COLO668 (cell line): ENCODE measurements at regions not wholly inside any gene's neighbourhood (a gene's known extent, or its start where the extent isn't known, plus 50 kb on each side); places are given as distances from the start of the nearest gene placed in this dataset.
"Not testable (repeated sequence)": the region's sequence is repeated elsewhere in the genome, so short reads cannot be mapped to it uniquely, and the experiment has no call there.

Source experiments
- DNase-seq: peaks from one replicate; lab custom pipeline; 2025; ENCODE audit not compliant: unreplicated experiment; lab: John Stamatoyannopoulos, UW

DNA sequence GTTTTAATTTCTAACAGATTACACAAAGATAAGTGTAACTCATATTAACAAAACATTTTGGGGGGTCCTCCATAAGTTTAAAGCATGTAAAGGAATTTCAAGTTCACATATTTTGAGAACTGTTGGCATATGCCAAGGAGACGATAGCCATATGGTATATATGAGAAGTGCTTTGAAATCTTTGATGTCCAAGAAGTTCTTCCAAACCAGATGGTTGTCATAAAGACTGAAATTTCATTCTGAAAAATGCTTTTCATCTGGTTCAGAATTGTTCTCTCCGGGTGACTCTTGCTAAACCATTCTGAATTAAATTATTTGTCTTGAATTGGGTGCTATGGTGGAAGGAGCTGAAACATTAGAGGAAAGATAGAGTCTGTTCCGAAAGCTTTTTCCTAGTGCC is 513.0 kb upstream of the AKR1E2 start:
- no peak for DNase-seq

DNA sequence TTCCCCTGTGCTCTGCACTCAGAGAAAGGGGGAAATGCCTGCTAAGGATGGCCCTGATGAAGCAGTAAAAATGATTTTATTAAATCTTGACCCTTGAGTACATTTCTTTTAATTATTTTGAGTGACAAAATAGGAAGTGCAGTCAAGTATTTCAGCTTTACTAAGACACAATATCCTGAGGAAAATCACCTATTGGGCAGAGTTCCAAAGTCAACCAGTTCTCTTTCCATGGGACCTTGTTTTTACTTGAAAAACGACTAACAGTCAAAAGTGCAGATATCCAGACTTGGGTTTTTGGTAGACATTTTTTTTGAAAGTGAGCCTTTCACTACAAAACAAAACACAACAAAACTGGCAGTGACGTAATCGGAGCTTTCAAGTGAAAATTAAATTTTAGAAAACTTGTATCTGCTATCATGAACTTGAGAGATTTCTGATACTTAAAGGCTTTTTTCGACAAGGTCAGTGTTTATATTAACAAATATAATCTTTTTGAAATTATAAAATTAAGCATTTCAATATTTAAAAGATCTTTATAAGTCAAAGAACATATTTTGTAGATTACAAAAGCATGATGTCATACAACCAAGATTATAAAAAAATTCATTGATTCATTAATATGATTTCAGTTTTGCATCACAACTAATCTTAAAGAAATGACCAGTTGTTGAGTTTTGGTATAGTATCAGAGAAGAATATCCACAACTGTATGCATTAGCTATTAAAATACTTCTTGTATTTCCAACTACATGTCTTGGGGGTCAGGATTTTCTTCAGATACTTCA is 513.8 kb upstream of the AKR1E2 start:
- no peak for DNase-seq

DNA sequence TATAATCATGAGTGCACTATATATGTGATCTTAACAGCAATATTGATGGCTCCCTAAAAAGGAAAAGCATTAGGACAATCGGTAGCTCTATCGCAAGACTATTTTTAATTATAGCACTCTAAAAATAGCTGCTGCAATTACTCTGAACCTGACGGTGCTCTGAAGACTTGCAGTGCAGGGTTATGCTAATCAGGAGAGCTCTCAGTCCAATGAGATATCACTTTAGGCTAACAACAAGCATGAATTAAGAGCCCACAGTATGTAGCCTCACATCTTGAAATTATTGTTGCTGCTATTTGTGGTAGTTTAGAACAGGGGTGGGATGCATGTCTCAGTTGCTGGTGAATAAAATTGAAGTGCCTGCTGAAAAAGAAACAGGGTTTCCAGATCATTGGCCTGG is 515.8 kb upstream of the AKR1E2 start:
- DNase-seq, result no peak

DNA sequence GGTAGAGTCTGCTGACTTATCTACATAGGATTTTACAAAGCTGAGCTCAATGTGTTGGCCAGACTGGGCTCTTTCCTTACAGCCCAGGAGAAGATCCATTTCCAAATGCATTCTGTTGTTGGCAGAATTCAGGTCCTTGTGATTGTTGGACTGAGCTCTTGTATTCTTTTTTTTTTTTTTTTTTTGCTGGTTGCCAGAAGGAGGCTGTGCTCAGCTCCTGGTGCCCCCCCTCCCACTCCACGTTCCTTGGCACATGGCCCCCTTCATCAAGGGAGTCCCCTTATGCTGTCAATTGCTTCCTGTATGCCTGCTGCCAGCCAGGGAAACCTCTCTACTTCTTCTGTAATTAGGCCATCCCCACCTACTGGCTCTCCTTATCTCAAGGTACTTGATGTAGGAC is 518.1 kb upstream of the AKR1E2 start:
- DNase-seq, result no peak

DNA sequence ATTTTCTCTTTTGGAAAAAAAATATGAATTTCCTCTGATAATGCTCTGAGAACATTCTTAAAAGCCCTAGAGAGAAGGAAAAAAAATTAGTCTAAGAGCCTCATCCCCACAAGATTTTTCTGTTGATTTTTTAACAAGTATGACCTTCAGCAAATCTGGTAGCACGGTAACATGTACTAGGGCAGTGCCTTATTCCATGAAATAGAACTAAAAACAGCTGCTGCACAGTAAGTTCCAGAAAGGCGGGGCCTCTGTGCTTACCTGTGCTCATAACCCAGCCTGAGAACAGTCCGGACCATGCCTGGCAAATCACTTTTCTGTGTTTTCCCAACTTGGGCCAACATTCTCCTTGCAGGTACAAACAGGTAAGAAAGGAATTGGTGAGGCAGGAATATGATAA is 519.1 kb upstream of the AKR1E2 start:
- DNase-seq, result no peak

DNA sequence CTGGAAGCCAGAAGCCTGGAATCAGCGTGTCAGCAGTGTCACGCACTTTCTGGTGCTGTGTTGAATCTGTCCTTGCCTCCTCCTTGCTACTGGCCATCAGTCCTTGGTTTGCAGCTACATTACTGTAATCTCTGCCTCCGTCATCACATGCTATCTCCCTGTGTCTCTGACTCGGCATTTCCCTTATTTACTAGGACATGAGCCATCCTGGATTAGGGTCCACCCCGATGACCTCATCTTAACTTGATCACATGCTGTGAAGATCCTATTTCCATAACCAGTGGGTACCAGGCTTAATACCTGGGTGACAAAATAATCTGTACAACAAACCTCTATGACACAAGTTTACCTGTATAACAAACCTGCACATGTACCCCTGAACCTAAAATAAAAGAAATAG is 518.0 kb upstream of the KLF6 start:
- DNase-seq, result no peak

DNA sequence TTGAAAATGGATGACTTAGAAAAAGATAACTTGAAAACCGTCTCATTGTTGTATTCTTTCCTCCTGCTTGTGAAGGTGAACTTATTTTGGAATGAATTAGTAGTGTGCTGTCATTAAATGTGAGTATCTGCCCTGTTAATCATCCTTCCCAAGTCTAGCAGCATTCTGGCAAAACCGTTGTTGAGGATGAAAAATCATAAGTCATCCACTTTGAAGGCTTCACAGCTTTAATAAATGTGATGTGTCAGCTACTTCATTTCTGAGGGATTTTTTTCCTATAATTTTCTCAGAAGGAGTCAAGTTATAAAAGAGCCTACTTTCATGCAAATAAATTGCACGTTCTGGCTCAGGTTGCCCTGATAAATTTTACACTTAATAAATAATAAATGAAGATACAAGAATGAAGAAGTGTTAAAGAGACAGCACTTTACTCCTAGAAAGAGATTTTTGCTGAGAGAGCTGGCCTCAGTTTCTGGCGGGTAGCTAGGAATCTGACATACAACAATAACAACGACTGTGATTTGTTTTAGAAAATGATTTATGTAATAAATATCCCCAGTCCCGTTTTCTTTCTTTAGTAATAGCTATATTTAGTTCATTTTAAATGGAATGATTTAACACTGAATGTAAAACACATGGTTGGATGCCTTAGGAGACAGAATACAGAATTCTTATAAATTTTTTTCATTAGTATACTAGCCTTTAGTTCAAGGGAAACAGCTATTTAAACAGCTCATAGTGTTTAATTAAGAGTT is 516.5 kb upstream of the KLF6 start:
- no peak for DNase-seq

DNA sequence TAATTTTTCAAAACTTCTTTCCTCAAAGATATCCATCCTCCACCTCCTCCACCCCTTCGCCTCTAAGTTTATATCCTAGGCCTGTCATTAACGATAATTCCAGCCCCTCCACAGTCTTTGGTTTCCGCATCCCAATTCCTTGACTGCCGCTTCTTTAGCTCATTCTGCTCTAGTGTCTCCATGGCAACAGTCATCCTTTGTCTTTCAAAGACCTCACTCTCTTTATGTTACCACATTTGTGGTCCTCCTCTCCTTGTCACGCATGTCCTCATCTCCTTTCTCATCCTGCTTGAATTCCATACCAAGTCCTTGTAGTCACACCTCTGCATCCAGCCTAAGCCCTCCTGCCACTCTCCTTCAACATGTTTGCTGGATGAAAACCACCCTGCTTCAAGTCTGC is 511.2 kb upstream of the KLF6 start:
- DNase-seq, result no peak

DNA sequence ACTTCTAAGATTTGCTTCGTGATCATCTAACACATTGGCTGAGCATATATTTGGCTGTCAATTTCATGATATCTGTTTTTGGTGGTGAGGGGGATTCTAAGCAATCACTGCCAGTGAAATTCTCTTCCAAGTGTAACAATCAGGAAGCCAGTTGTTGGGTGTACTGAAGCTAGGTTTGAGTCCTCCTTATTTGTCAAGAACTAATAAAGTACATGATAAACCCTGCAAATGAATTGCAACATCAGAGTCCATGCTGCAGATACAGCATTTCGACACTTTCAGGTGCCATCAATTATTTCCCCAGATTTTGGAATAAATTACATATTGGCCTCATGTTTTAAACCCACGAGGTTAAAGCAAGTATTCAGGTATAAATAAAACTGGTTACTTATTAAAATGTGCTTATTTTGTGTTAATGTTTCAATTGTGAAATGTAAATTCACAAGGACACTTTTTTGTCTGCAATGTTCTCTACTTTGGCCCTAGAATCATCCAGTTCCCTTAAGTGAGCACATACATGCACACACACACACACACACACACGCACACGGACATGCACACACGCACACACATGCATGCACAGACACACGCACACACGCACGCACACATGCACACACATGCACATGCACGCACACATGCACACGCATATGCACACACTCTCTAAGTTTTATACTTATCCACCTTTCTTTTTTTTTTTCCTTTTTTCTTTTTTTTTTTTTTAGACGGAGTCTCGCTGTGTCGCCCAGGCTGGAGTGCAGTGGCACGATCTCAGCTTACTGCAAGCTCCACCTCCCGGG is 510.2 kb upstream of the KLF6 start:
- no peak for DNase-seq

DNA sequence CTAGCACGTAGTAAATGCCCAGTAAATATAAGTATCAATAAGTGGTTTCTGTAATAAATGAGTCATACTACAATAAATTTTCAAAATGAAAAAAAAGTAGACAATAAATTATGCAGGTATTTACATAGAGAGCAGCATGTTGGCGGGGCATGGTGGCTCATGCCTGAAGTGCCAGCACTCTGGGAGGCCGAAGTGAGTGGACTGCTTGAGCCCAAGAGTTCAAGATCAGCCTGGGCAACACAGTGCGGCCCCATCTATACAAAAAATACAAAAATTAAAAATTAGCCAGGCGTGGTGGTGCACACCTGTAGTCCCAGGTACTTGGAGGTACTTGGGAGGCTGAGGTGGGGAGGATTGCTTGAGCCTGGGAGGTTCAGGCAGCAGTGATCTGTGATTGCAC is 509.3 kb upstream of the KLF6 start:
- DNase-seq, result no peak

DNA sequence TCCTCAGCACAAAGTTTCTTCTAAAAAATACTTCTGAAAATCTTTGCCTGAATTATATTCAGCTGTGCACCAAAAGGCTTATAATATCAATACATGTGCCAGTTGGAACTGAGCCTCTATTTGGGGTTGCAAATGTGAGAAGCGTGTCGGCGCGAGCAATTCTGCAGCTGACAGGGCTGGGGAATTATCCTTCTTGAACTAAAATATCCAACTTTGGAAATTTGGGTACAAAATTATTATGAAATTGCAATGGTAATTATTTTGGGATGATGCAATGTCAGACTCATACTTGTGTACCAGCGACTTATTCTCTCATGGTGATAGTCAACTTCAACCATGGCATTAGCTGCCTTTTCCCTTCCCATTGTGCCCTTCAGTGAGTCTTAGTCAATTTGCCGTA is 507.0 kb upstream of the KLF6 start:
- DNase-seq, result no peak

DNA sequence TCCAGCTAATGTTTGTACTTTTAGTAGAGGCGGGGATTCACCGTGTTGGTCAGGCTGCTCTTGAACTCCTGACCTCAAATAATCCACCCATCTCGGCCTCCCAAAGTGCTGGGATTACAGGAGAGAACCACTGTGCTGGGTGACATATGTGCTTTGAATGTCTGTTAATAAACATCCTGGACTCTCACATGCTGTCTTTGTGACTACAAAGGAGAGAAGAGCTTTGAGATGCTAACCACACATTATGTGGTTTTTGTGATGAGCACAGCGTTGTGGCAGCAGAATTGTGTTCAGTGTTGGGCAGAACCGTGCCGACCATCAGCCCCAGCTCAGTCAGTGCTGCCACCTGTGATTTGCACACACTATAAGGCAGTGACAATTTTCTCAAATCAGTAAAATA is 500.1 kb upstream of the KLF6 start:
- no peak for DNase-seq

DNA sequence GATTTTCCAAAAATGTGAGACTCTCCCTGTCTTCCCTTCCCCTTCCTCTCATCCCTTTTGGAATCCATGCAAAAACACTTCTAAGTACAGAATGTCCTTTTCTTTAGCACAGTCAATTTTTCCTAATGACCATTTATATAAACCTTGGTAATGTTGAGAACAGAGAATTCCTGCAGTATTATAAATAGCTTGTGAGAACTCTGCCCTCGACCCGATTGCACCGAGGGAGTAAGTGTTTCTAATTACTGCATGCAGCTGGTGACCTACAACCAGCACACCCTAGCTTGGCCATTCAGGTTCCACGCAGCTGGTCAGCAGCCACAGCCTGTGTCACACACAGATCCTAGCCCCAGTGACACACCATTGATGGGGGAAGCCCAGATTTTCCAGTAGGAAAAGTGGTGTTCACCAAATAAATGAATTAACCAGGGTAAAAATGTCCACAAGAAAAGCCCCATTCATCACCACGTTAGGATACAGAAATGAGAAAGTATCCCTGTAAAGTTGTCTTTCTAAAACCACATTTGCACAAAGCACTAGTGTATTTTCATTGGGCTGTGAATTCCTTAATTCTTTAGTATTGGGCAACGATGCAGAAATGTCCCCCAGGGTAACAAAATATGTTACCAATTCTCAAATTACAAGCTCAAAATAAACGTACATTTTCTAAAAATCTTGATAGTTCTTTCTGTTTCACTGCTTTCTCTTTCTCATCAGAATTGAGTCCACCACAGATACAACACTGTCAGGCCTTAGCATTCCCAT is 499.0 kb upstream of the KLF6 start:
- DNase-seq, result no peak

DNA sequence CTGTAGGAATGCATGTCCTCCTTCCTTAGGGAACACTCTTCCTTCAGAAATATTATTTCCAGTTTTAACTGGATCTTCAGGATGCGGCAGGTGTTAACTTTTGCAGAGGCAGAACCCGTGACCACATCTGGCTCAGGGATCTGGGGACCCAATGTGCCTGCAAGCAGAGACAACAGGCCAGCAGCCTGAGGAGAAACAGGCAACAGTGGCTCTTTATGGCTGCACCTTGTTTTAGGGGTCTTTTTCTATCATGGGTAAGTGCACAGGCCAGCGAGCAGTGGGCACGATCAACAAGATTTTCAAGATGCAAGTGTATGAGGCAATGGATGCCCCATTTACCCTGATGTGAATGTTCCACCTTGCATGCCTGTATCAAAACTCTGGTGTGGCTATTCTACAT is 497.5 kb upstream of the KLF6 start:
- DNase-seq, result no peak

DNA sequence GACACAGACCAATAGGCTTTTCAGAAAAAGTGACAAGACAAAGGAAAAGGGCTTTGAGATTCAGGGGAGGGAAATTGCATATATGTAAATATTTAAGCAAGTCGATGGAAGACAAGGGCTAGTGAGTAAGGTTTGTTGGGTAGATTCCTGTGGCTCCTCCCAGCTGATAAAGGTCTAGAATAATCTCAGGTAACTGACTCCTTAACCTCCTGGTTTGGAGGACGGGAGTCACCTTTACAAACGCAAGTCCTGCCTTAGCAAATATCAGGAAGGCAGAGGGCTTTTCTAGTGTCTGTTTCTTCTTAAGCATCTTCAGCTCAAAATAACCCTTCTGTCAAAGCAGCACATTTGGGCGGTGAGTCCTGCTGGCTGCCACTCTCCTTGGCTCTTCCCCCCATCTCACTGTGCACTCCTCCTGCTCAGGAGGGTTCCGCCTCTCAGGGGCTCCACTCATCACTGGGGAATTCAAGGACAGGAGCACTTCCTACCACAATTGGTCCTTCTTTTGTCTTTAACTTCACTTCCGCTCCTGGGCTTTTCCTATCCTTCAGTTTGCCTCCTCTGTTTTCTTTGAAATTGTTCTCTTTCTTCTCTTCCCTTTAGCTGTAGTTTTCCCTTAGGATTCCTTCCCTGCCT is 496.3 kb upstream of the KLF6 start:
- no peak for DNase-seq

DNA sequence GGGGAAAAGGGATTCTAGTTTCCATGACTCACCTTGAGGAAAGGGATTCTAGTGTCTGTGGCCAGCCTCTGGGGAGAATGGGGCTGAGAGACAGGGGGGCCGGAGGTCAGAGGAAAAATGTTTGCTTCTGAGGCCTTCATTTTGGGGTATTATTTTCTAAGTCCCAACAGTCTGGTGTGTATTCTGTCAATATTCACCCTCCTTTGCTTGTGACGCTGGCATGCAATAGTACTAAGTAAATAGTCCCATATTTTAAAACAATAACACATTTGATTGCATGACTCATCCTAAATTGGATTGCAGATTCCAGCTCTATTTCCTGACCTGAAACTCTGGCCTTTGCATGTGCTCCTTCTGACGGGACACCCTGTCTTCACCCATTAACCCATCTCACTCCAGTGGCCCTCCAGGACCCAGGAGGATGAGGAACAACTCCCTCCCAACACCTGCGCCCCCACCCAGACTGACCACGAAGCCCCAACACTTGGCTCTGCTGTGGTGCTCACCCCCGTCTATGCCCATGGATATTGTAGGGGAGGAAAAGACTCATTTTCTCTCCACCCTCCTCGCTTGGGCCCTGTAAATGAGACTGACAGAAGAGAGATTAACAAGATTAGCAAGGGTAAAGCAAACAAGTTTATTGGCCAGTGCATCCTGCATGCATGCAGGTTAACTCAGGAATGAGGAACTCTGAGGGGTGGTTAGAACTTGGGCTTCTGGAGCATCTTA is 495.6 kb upstream of the KLF6 start:
- DNase-seq, result no peak

DNA sequence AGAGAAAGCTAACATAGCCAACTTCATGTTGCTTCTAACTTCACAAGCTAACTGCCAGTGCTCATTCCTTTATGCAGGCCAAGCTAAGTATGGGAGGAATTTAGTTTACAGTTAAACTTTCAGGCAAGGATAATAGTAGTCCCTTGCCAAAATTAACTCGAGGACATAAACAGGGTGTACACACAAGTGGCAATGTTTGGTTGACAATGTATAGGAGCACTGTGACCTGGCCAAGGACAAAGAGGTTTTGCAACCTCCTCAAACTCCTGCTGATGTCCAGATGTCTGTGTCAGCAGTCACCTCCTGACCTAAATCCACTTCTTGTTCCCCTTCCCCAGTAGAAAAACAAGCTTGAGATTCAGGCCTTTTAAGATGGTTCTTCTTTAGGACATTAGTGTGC is 494.6 kb upstream of the KLF6 start:
- no peak for DNase-seq

DNA sequence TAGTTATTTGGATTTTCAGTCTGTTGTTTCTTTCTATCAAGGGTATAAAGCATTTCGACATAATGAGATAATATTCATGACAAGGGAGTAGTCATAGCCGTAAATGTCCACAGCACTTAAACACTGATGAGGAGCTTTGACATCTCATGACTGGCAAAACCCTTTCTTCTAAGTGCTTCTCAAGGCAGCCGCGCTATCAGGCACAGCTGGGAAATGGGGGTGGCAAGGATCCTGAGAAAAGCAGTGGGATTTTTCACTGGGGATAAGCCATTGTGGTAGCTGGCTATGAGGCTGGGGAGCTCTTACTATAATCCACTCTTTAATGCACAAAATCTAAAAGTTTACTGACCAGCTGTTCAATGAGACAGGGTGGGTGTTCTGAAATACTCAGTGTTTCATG is 493.2 kb upstream of the KLF6 start:
- no peak for DNase-seq

DNA sequence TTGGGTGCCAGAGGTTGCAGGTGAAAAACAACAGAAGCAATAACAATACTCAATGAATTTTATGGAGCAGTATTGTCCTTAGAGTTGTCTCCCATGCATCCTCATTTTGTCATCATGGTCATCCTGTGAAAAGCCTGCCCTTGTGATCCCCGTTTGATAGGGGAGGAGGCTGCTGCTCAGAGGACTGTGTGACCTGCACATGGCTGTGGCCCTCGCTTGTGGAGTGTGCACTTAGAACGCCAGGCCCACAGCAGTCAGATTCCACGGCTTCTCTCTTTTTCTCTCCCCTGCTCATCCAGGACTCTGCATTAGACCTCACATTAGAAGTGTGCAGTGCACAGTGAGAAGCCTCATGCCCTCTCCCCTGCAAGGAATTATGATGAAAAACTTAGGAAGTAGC is 491.1 kb upstream of the KLF6 start:
- DNase-seq, result no peak

DNA sequence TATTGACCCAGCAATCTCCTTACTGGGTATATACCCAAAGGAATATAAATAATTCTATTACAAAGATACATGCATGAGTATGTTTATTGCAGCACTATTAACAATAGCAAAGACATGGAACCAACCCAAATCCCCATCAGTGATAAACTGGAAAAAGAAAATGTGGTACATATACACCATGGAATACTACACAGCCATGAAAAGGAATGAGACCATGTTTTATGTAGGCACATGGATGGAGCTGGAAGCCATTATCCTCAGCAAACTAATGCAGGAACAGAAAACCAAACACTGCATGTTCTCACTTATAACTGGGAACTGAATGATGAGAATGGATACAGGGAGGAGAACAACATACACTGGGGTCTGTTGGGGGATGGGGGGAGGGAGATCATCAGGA is 489.7 kb upstream of the KLF6 start:
- not testable (repeated sequence) for DNase-seq
